ENCODE measurements at regions not wholly inside any gene's neighbourhood (a gene's known extent, or its start where the extent isn't known, plus 50 kb on each side); places are given as distances from the start of the nearest gene placed in this dataset.

GRCh38 chr1:55428231-55428630 is 213.1 kb upstream of the USP24 start:
- CTCF ChIA-PET: interaction anchor here (1.8 to 2.1 kb wide), 2 partner anchors 118 to 1157 kb away, joined by 4 to 12 read pairs; no protein-coding TSS in a partner anchor
- Histone ChIP-seq H3K4me2 (peak overlapping the region; percentile 40), H3K27ac (peak overlapping the region; percentile 97 to 99), H3K9me3 (peaks cover 14% of the 10 kb centered on the region), H3K4me1 (peaks cover 39% of the 10 kb centered on the region), H3K4me3 (no peak overlapping the region)
- ATAC-seq: no peak
- FAIRE-seq: no peak
- TF ChIP-seq, protein P1, sequence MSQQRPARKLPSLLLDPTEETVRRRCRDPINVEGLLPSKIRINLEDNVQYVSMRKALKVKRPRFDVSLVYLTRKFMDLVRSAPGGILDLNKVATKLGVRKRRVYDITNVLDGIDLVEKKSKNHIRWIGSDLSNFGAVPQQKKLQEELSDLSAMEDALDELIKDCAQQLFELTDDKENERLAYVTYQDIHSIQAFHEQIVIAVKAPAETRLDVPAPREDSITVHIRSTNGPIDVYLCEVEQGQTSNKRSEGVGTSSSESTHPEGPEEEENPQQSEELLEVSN (IDR thresholded peaks at IDR 0.05; ENCODE audit: borderline replicate concordance, low read depth): no peak
- TF ChIP-seq HMGXB4 (CRISPR knock-in tag; IDR thresholded peaks at IDR 0.05; ENCODE audit: borderline replicate concordance): no peak
- TF ChIP-seq, protein P2, sequence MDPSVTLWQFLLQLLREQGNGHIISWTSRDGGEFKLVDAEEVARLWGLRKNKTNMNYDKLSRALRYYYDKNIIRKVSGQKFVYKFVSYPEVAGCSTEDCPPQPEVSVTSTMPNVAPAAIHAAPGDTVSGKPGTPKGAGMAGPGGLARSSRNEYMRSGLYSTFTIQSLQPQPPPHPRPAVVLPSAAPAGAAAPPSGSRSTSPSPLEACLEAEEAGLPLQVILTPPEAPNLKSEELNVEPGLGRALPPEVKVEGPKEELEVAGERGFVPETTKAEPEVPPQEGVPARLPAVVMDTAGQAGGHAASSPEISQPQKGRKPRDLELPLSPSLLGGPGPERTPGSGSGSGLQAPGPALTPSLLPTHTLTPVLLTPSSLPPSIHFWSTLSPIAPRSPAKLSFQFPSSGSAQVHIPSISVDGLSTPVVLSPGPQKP (IDR thresholded peaks at IDR 0.05; ENCODE audit: low read depth, low read length): no peak
- TF ChIP-seq ZC3H11A (IDR thresholded peaks at IDR 0.05): no peak
- TF ChIP-seq ZSCAN20 (CRISPR knock-in tag; IDR thresholded peaks at IDR 0.05): 0 out of 2 replicates have a peak, but pooled peaks have one; percentile 15
- no peak for TF ChIP-seq PBX3 (IDR thresholded peaks at IDR 0.05)
- TF ChIP-seq HOXB13 (CRISPR knock-in tag; IDR thresholded peaks at IDR 0.05; ENCODE audit: low read depth): peak; percentile 43; the same call in 1 of the 2 replicates
- WGBS (ENCODE audit: missing lambda C conversion rate): 93% methylated on average over 4 of the region's 4 CpGs
- no peak for DNase-seq (ENCODE audit: low read depth in 1 of 2, low spot score in 1 of 2)
- POLR2A ChIA-PET: interaction anchor here (1.4 to 1.7 kb wide), 3 partner anchors 78 to 1151 kb away, joined by 8 to 9 read pairs (median 9); partner anchors contain the start of gene PLPP3

- ChIA-PET POLR2A (no interaction called here), CTCF (interaction anchor here (0.8 kb wide), 1 partner anchor 143 kb away, joined by 3 read pairs; no protein-coding TSS in a partner anchor)
- Histone ChIP-seq H3K4me2 (no peak overlapping the region), H3K9me3 (peaks cover 15% of the 10 kb centered on the region), H3K4me3 (no peak overlapping the region), H3K27ac (peak overlapping the region; percentile 97 to 99), H3K4me1 (peaks cover 41% of the 10 kb centered on the region)
- DNase-seq (ENCODE audit: low read depth in 1 of 2, low spot score in 1 of 2) (no peak), ATAC-seq (no peak), FAIRE-seq (no peak)
- TF ChIP-seq RAD21 (conservative IDR thresholded peaks at IDR 0.05 in 1 of 2, IDR thresholded peaks at IDR 0.05 in 1 of 2) (no peak), EHF (CRISPR knock-in tag; IDR thresholded peaks at IDR 0.05) (no peak), POLR2A (IDR thresholded peaks at IDR 0.05; ENCODE audit: low read length) (no peak), POLR2AphosphoS2 (conservative IDR thresholded peaks at IDR 0.05; ENCODE audit: low read length) (no peak), JUN (IDR thresholded peaks at IDR 0.05) (no peak), ZFP36 (IDR thresholded peaks at IDR 0.05; ENCODE audit: borderline replicate concordance, partially characterized antibody) (no peak), MAZ (IDR thresholded peaks at IDR 0.05; ENCODE audit: borderline replicate concordance, low read depth, low read length) (no peak), NPAS2 (CRISPR knock-in tag; IDR thresholded peaks at IDR 0.05; ENCODE audit: borderline replicate concordance) (no peak), HDAC2 (IDR thresholded peaks at IDR 0.05) (no peak)
- TF ChIP-seq, protein P3, sequence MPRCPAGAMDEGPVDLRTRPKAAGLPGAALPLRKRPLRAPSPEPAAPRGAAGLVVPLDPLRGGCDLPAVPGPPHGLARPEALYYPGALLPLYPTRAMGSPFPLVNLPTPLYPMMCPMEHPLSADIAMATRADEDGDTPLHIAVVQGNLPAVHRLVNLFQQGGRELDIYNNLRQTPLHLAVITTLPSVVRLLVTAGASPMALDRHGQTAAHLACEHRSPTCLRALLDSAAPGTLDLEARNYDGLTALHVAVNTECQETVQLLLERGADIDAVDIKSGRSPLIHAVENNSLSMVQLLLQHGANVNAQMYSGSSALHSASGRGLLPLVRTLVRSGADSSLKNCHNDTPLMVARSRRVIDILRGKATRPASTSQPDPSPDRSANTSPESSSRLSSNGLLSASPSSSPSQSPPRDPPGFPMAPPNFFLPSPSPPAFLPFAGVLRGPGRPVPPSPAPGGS (IDR thresholded peaks at IDR 0.05): no peak
- TF ChIP-seq, protein P2 (IDR thresholded peaks at IDR 0.05; ENCODE audit: low read depth, low read length): no peak
- WGBS (ENCODE audit: missing lambda C conversion rate): 65% methylated on average over 4 of the region's 4 CpGs
Observed at GRCh38 chr1:55427606-55428005, 212.4 kb upstream of the USP24 start.
